Esophagus muscularis mucosa (tissue), 4 donors: ENCODE measurements at regions not wholly inside any gene's neighbourhood (a gene's known extent, or its start where the extent isn't known, plus 50 kb on each side); places are given as distances from the start of the nearest gene placed in this dataset.

Experiments
- DNase-seq: peaks from one replicate; pipeline ENCODE4 v3.0.0-alpha.2; 2017; ENCODE audit errors: extremely low spot score
- H3K27ac ChIP-seq, 4 donors: fragments of 200-600 bp; sonication (generic); replicated peaks in 1 of 4; 1 replicate in 3 of 4; 2 replicates in 1 of 4; pipeline ENCODE4 v1.5.1; 2016 to 2019; ENCODE audit warnings: mild to moderate bottlenecking in 1 of 4
- H3K27me3 ChIP-seq, 4 donors: fragments of 200-600 bp; sonication (generic); one replicate each; pipeline versions ENCODE4 v1.5.1 to v1.6.0; 2016 to 2019
- H3K36me3 ChIP-seq, 4 donors: fragments of 200-600 bp; sonication (generic); one replicate each; pipeline ENCODE4 v1.5.1; 2016 to 2019
- H3K4me1 ChIP-seq, 4 donors: fragments of 200-600 bp; sonication (generic); one replicate each; pipeline ENCODE4 v1.5.1; 2016 to 2019
- H3K4me3 ChIP-seq, 4 donors: fragments of 200-600 bp; sonication (generic); 1 replicate in 2 of 4; 2 replicates in 2 of 4; pipeline ENCODE4 v1.5.1; 2016 to 2019; ENCODE audit warnings: mild to moderate bottlenecking in 4 of 4, moderate library complexity in 1 of 4
- H3K9me3 ChIP-seq, 4 donors: fragments of 200-600 bp; sonication (generic); 1 replicate in 3 of 4; 2 replicates in 1 of 4; pipeline ENCODE4 v1.5.1; 2016 to 2019
- CTCF ChIP-seq, 3 experiments: fragments of 200-600 bp in 2 of 3; fragments of 450-650 bp in 1 of 3; sonication (generic) in 2 of 3; IDR thresholded peaks; one replicate each; pipeline ENCODE4 v1.5.1; 2017 to 2019; ENCODE audit warnings: antibody characterized with exemption in 3 of 3, mild to moderate bottlenecking in 2 of 3, moderate library complexity in 1 of 3
- EP300 ChIP-seq: sonication (generic); formaldehyde crosslinking; IDR thresholded peaks from one replicate; pipeline ENCODE4 v1.6.1; 2017; ENCODE audit warnings: antibody characterized with exemption
- POLR2A ChIP-seq: fragments of 450-650 bp; IDR thresholded peaks from one replicate; pipeline ENCODE4 v1.6.1; 2017; ENCODE audit warnings: antibody characterized with exemption, moderate library complexity, mild to moderate bottlenecking, low read depth
- POLR2AphosphoS5 ChIP-seq, 2 donors: sonication (generic); formaldehyde crosslinking; IDR thresholded peaks; one replicate each; pipeline ENCODE4 v1.6.1; 2017; ENCODE audit warnings: antibody characterized with exemption in 2 of 2
- WGBS: methylation state at CpG from one replicate; pipeline ENCODE4 v1.1.5; 2018; 5-methylcytosine and 5-hydroxymethylcytosine counted together
- intact Hi-C: fragments of 100-400 bp; cut with DNase I; formaldehyde crosslinking; loops from one replicate; pipeline ENCODE4 v1.15.1; 2023

DNA sequence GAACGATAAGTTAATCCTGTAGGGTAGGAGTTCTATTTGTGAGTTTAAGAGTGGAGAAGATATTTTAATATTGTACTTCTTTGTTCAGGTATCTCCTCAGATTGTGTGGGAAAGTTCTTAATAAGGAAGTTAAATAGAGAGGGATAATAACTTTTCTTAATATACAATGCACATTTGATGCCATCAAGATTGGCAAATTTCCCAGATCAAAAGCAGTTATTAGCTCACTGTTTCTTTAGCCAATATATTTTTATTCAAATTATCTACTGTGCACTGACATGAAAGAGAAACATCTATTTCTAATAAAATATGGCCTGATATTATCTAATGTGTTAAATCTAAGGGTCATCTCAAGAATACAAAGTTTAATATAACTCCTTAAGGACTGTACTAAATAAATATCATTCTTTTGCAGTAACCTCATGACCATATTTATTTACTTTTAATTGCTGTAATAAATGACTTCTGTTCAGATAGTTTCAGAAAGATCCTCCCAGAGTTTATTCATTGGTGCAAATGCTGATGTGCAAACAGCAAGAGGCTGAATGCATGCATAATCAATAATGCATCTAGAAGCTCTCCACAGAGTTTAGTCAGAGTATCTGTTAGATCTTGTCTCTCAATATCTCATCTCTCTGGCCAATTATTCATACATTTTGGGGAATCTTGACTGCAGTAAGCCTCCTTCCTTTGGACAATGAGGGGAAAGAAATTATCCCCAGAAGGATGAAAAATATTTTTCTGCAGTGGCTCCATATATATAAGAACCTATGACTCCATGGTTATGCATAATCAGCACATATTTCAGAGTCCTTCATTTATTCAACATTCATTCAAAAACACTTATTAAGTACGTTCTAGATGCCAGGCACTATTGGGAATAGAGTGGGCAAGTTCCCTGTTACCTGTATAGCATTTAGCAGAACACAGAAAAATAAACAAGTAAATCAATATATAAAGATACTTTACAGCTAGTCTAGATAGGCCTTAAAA, 85.3 kb downstream of the SPATA31D1 start:
- intact Hi-C loops = no loop called here
- 90% methylated on average over 2 of the region's 2 CpGs for WGBS
- Histone ChIP-seq H3K27ac (no peak overlapping the region), H3K36me3 (no peaks in the 10 kb centered on the region), H3K4me1 (no peaks in the 10 kb centered on the region), H3K4me3 (no peak overlapping the region), H3K9me3 (no peaks in the 10 kb centered on the region), H3K27me3 (no peaks in the 10 kb centered on the region)
- DNase-seq = no peak
- TF ChIP-seq CTCF (IDR thresholded peaks at IDR 0.05) (no peak), EP300 (no peak), POLR2A (no peak), POLR2AphosphoS5 (IDR thresholded peaks at IDR 0.05) (no peak)

- Histone ChIP-seq H3K9me3 (no peaks in the 10 kb centered on the region), H3K36me3 (no peaks in the 10 kb centered on the region), H3K27ac (no peak overlapping the region), H3K27me3 (no peaks in the 10 kb centered on the region), H3K4me3 (no peak overlapping the region), H3K4me1 (no peaks in the 10 kb centered on the region)
- TF ChIP-seq POLR2A (no peak), CTCF (IDR thresholded peaks at IDR 0.05) (no peak), POLR2AphosphoS5 (IDR thresholded peaks at IDR 0.05) (no peak), EP300 (no peak)
- intact Hi-C loops = no loop called here
- no peak for DNase-seq
These were observed 91.7 kb downstream of the SPATA31D1 start for GRCh38 chr9:82080265-82080664.

DNA sequence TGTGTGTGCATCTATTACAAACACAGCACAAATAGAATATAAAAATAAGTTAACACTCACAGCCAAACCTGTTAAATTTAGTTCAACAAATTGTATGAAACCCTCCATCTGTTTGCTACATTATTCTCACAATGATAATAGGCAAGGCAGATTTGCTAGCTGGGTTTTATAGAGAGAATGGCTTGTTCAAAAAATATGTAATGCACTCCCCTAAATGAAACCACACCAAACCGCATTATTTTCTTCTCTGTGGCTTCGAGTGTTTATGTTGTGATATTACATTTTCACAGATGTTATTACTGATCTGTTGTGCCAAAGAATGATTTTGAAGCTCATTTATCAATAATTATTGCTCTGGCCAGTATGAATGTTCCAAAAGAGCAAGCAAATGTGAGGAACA, 92.9 kb downstream of the SPATA31D1 start:
- H3K9me3 ChIP-seq = no peaks in the 10 kb centered on the region
- no peaks in the 10 kb centered on the region for H3K4me1 ChIP-seq
- intact Hi-C loops = no loop called here
- no peak for TF ChIP-seq POLR2A
- TF ChIP-seq POLR2AphosphoS5 (IDR thresholded peaks at IDR 0.05) = no peak
- TF ChIP-seq CTCF (IDR thresholded peaks at IDR 0.05) = no peak
- TF ChIP-seq EP300 = no peak
- WGBS = 84% methylated on average over 2 of the region's 2 CpGs
- H3K27ac ChIP-seq = no peak overlapping the region
- no peak overlapping the region for H3K4me3 ChIP-seq
- no peak for DNase-seq
- no peaks in the 10 kb centered on the region for H3K27me3 ChIP-seq
- H3K36me3 ChIP-seq = no peaks in the 10 kb centered on the region

DNA sequence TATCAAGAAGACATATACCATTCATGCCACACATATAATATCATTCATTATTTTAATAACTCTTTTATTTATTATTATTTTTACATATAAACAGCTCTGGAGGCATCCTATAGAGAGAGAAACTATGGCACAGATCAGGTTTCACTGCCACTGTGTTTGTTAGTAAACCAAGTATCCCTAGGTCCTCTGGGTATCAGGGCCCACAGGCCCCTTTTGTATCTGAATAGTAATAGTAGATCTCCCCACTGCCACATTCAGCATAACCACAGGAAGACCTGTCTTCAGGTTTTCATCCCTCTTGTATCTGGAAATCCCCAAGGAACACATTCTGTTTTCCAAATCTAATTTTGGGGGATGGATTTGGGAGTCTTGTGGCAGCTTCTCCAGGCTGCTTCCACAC, 94.0 kb downstream of the SPATA31D1 start:
- H3K4me3 ChIP-seq = no peak overlapping the region
- no peak for DNase-seq
- H3K4me1 ChIP-seq = no peaks in the 10 kb centered on the region
- H3K27me3 ChIP-seq = no peaks in the 10 kb centered on the region
- TF ChIP-seq CTCF (IDR thresholded peaks at IDR 0.05) (no peak), POLR2A (no peak), EP300 (no peak), POLR2AphosphoS5 (IDR thresholded peaks at IDR 0.05) (no peak)
- H3K36me3 ChIP-seq = no peaks in the 10 kb centered on the region
- intact Hi-C loops = no loop called here
- no peaks in the 10 kb centered on the region for H3K9me3 ChIP-seq
- H3K27ac ChIP-seq = no peak overlapping the region

DNA sequence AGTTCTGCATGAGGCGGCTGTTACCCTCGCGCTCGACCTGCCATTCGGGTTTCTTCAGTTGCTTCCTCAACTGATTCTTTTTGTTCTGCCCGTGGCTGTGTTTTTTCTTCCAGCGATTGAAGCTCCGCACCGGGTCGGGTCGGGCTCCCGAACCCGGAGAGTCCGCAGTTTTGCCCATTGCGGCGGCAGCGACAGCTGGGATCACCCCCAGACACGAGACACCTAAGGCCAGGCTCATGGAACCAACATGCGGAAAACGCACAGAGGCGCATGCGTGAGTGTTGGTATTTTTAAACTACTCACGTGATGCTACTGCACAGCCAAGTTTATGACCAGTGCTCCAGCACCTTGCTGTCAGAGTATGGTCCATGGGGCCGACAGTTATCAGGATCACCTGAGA, 100.0 kb downstream of the SPATA31D1 start:
- H3K27me3 ChIP-seq = no peaks in the 10 kb centered on the region
- no peaks in the 10 kb centered on the region for H3K9me3 ChIP-seq
- H3K4me1 ChIP-seq = no peaks in the 10 kb centered on the region
- H3K27ac ChIP-seq = no peak overlapping the region
- intact Hi-C loops = no loop called here
- WGBS = 97% methylated on average over 24 of the region's 24 CpGs
- no peak overlapping the region for H3K4me3 ChIP-seq
- no peak for TF ChIP-seq CTCF (IDR thresholded peaks at IDR 0.05)
- no peak for TF ChIP-seq POLR2AphosphoS5 (IDR thresholded peaks at IDR 0.05)
- no peak for TF ChIP-seq POLR2A
- no peak for TF ChIP-seq EP300
- H3K36me3 ChIP-seq = no peaks in the 10 kb centered on the region
- no peak for DNase-seq
